Fibroblast of lung (primary cell): ENCODE measurements at regions not wholly inside any gene's neighbourhood (a gene's known extent, or its start where the extent isn't known, plus 50 kb on each side); places are given as distances from the start of the nearest gene placed in this dataset.

ENCODE experiments used
- DNase-seq, 2 donors: peaks; one replicate each; pipeline versions ENCODE4 v3.0.0 to v3.0.0-alpha.2; 2010; ENCODE audit warnings: low read depth in 2 of 2
- H2AFZ ChIP-seq: 2 replicates; pipeline ENCODE4 v1.5.1; 2012; ENCODE audit warnings: low read length, control low read depth, inconsistent platforms
- H3K27ac ChIP-seq: 2 replicates; pipeline ENCODE4 v1.5.1; 2011; ENCODE audit warnings: low read length, control low read depth; ENCODE audit not compliant: insufficient read depth
- H3K27me3 ChIP-seq: 2 replicates; pipeline ENCODE4 v1.5.1; 2011; ENCODE audit warnings: mild to moderate bottlenecking, low read length; ENCODE audit not compliant: control insufficient read depth, insufficient read depth
- H3K36me3 ChIP-seq: 2 replicates; pipeline ENCODE4 v1.5.1; 2011; ENCODE audit warnings: low read length; ENCODE audit not compliant: control insufficient read depth, insufficient read depth
- H3K4me1 ChIP-seq: 2 replicates; pipeline ENCODE4 v1.5.1; 2011; ENCODE audit warnings: low read length; ENCODE audit not compliant: control insufficient read depth, insufficient read depth; ENCODE audit errors: extremely low read depth
- H3K4me2 ChIP-seq: 2 replicates; pipeline ENCODE4 v1.5.1; 2011; ENCODE audit warnings: low read length, control low read depth; ENCODE audit not compliant: insufficient read depth; ENCODE audit errors: extremely low read depth
- H3K4me3 ChIP-seq, 4 experiments: fragments of 200-600 bp in 1 of 4; sonication (generic) in 1 of 4; replicated peaks in 1 of 4; 2 replicates each; pipeline ENCODE4 v1.5.1; 2011 to 2016; ENCODE audit warnings: low read length in 4 of 4, low read depth in 3 of 4, mild to moderate bottlenecking in 3 of 4, control low read depth in 2 of 4, inconsistent platforms in 1 of 4, mixed read lengths in 1 of 4; ENCODE audit not compliant: insufficient read depth in 1 of 4; ENCODE audit errors: control extremely low read depth in 1 of 4
- H3K79me2 ChIP-seq: 2 replicates; pipeline ENCODE4 v1.5.1; 2012; ENCODE audit warnings: mild to moderate bottlenecking, low read length, inconsistent platforms; ENCODE audit not compliant: control insufficient read depth, insufficient read depth
- H3K9ac ChIP-seq: 2 replicates; pipeline ENCODE4 v1.5.1; 2011; ENCODE audit warnings: mild to moderate bottlenecking, low read length, control low read depth; ENCODE audit not compliant: insufficient read depth
- H3K9me3 ChIP-seq: 2 replicates; pipeline ENCODE4 v1.5.1; 2012; ENCODE audit warnings: low read depth, low read length; ENCODE audit not compliant: control insufficient read depth, insufficient read depth
- H4K20me1 ChIP-seq: 2 replicates; pipeline ENCODE4 v1.5.1; 2011; ENCODE audit warnings: low read length; ENCODE audit not compliant: control insufficient read depth, insufficient read depth; ENCODE audit errors: extremely low read depth
- EZH2 ChIP-seq: IDR thresholded peaks from 2 replicates; pipeline ENCODE4 v1.5.1; 2012; ENCODE audit warnings: low read length, control low read depth, mild to moderate bottlenecking; ENCODE audit errors: missing control alignments
- TF ChIP-seq, protein P1 (sequence below), 2 donors: IDR thresholded peaks in 1 of 2; conservative IDR thresholded peaks in 1 of 2; 1 replicate in 1 of 2; 2 replicates in 1 of 2; pipeline ENCODE4 v1.5.1; 2011 to 2012; ENCODE audit warnings: low read length in 2 of 2, control low read depth in 1 of 2, inconsistent platforms in 1 of 2, low read depth in 1 of 2, mild to moderate bottlenecking in 1 of 2

DNA sequence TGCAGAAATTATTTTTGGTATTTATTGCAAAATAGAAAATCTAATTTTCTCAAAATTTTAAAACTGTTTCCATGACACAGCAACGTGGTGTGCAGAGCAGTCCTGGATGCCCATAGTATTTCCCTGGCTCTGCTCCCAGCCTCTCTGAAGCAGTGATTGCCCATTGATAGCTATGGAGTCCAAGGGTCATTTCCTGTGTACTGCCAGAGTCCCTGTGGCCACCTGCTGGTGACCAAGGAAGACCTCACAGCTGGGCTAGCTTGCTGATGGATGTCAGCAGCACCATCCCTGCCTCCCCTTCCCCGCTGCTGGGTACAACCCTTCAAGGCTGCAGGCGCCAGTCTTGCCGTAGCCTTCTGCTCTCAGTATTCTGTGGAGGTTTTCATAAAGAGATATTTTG is 184.1 kb downstream of the DIRAS2 start:
- Histone ChIP-seq H3K9me3 (no peaks in the 10 kb centered on the region), H3K4me1 (no peaks in the 10 kb centered on the region), H3K27me3 (no peaks in the 10 kb centered on the region), H3K36me3 (no peaks in the 10 kb centered on the region), H3K4me3 (no peak overlapping the region), H3K79me2 (no peaks in the 10 kb centered on the region), H4K20me1 (no peaks in the 10 kb centered on the region), H3K27ac (no peak overlapping the region), H2AFZ (no peak overlapping the region), H3K4me2 (no peak overlapping the region), H3K9ac (no peak overlapping the region)
- DNase-seq = no peak
- TF ChIP-seq EZH2 = no peak
- TF ChIP-seq, protein P1, sequence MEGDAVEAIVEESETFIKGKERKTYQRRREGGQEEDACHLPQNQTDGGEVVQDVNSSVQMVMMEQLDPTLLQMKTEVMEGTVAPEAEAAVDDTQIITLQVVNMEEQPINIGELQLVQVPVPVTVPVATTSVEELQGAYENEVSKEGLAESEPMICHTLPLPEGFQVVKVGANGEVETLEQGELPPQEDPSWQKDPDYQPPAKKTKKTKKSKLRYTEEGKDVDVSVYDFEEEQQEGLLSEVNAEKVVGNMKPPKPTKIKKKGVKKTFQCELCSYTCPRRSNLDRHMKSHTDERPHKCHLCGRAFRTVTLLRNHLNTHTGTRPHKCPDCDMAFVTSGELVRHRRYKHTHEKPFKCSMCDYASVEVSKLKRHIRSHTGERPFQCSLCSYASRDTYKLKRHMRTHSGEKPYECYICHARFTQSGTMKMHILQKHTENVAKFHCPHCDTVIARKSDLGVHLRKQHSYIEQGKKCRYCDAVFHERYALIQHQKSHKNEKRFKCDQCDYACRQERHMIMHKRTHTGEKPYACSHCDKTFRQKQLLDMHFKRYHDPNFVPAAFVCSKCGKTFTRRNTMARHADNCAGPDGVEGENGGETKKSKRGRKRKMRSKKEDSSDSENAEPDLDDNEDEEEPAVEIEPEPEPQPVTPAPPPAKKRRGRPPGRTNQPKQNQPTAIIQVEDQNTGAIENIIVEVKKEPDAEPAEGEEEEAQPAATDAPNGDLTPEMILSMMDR (conservative IDR thresholded peaks at IDR 0.05 in 1 of 2, IDR thresholded peaks at IDR 0.05 in 1 of 2; ENCODE audit: low read depth in 1 of 2, low read length in 2 of 2) = no peak

GRCh38 chr9:90459321-90459720 is 183.3 kb downstream of the DIRAS2 start:
- Histone ChIP-seq H3K9me3 (no peaks in the 10 kb centered on the region), H3K4me3 (no peak overlapping the region), H3K4me2 (no peak overlapping the region), H3K27me3 (no peaks in the 10 kb centered on the region), H3K79me2 (no peaks in the 10 kb centered on the region), H4K20me1 (no peaks in the 10 kb centered on the region), H3K4me1 (no peaks in the 10 kb centered on the region), H2AFZ (no peak overlapping the region), H3K36me3 (no peaks in the 10 kb centered on the region), H3K27ac (no peak overlapping the region), H3K9ac (no peak overlapping the region)
- TF ChIP-seq, protein P1 (conservative IDR thresholded peaks at IDR 0.05 in 1 of 2, IDR thresholded peaks at IDR 0.05 in 1 of 2; ENCODE audit: low read depth in 1 of 2, low read length in 2 of 2) = no peak
- no peak for TF ChIP-seq EZH2
- no peak for DNase-seq

GRCh38 chr9:90460220-90460619 is 182.4 kb downstream of the DIRAS2 start:
- no peak for DNase-seq
- Histone ChIP-seq H3K9me3 (no peaks in the 10 kb centered on the region), H3K4me3 (no peak overlapping the region), H3K4me1 (no peaks in the 10 kb centered on the region), H3K4me2 (no peak overlapping the region), H3K27ac (no peak overlapping the region), H3K27me3 (no peaks in the 10 kb centered on the region), H4K20me1 (no peaks in the 10 kb centered on the region), H3K36me3 (no peaks in the 10 kb centered on the region), H3K79me2 (no peaks in the 10 kb centered on the region), H2AFZ (no peak overlapping the region), H3K9ac (no peak overlapping the region)
- no peak for TF ChIP-seq EZH2
- TF ChIP-seq, protein P1 (conservative IDR thresholded peaks at IDR 0.05 in 1 of 2, IDR thresholded peaks at IDR 0.05 in 1 of 2; ENCODE audit: low read depth in 1 of 2, low read length in 2 of 2) = no peak
